ENCODE measurements at regions not wholly inside any gene's neighbourhood (a gene's known extent, or its start where the extent isn't known, plus 50 kb on each side); places are given as distances from the start of the nearest gene placed in this dataset.

DNA sequence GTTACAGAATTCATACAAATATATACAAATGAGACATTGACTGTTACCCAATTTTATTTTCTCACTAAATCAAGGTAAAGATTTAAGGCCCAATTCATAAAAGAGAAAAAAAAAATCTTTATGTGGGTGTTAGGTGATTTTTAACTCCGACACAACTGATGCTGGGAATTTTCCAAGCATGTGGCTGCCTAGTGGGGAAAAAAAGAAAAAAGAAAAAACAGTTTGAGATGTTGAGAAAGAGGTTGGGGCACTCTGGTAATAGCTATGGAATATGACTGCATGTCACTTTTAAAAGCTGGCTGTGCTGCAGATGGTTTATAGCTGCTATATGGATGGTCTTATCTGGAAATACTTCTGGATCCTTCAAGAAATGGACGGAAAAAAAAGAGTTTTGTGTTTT, 739.9 kb upstream of the SOX9 start:
- no peak for DNase-seq

DNA sequence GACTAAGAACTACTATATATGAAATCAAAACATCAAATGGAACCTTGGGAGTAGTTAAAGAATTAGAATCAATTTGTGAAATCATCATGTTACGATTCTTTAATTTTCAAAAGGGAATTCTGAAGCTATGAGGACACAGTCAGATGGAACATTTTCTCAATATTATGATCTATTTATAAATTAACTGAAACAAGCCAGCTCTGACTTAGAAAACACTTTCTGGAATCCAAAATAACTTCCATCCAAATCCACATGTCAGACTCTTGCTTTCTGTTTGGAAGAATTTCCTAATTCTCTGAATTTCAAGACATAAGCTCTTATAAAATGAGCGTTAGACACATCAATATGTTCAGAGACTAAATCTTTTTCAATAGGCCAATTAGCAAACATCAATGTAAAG, 737.7 kb upstream of the SOX9 start:
- no peak for DNase-seq

DNA sequence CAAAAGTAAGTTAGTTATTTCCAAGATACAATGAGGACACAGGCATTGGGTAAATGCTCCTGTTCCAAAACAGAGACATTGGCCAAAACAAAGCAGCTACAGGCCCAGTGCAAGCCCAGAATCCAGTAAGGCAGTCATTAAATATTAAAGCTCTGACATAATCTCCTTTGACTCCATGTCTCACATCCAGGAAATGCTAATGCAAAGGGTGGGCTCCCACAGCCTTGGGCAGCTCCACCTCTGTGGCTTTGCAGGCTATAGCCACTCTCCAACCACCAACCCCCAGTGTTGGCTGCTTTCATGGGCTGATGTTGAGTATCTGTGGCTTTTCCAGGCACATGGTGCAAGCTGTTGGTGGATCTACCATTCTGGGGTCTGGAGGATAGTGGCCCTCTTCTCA, 733.4 kb upstream of the SOX9 start:
- no peak for DNase-seq

DNA sequence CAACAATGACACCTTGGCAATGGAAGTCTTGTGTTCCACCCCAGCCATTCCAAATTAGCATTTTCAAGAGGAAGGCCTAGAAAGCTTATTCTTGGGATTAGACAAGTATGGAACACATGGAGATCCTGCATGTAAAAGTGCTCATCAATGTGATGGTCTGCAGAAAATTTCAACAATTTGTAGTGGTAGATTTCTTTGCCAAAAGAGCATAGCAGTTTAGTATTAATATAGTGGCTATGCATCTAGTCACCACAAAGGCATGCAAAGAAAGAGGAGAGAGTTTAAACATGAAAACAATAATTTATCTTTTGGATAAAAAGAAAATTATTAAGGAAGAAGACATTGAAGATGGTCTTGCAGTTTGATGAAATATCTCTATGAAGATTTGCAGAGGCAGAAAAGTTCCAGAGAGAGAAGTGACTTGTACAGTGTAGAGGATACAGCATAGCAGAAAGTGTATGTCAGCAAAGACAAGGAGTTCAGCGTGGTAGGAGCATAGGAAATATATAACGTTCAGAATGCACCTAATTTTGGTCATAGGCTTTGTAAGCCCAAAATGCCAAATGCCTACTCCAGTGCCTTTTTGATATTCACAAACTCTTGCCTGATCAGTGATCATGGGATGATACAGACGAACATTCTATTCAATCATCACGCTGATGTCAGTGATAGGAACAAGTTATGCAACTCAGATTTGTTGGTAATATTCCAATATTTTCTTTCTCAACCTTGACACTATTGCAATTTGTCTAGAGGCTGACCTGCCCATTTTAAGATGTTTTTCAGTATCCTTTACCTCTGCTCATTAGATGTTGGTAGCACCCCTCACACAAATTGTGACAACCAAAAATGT, 727.9 kb upstream of the SOX9 start:
- no peak for DNase-seq

DNA sequence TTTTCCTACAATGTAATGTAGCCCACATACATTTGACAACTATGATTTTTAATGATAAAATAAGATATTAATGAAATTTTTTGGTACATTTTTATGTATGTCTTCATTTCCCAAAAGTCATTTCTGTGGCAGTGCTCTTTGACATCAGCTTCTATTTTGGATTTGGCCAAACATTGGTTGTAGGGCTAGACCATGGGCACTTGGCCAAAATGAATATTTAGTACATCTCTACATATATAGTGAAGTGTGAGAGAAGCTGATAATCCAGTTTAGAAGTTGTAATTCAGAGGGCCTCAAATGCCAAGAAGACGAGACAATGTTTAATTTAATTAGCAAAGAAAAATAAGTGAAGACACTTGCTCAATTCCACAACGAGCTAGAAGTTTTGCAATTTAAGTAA, 724.9 kb upstream of the SOX9 start:
- no peak for DNase-seq

DNA sequence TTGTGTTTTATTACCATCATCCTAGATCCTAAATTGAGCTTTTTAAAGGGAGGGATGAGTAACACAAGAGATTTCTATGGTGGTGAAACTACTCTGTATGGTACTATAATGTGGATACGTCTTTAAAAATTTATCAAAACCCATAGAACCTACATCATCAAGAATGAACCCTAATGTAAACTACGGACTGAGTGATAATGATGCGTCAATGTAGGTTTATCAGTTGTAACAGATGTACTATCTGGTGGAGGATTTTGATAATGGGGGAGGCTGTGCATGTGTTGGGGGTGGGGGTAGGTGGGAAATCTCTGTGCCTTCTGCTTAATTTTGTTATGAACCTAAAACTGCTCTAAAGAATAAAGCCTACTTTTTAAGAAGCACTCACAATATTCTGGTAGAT, 724.1 kb upstream of the SOX9 start:
- no peak for DNase-seq

DNA sequence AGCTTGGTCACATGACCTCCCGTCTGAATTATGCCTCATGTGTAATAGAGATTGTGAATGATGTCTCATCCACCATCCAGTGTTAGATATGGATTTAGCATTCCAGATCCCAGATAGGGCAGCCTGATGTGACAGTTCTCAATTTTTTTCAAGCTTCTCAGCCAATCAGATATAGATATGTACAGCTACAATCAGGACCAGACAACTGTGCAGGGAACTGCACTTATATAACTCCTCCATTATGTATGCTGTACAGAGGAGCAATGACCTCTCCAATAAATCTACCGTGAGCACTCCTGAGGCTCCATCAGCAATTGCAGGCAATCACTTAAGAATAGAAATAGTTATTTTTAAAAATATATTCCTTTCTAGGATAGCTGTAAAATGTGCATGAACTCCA, 722.8 kb upstream of the SOX9 start:
- DNase-seq, result no peak

DNA sequence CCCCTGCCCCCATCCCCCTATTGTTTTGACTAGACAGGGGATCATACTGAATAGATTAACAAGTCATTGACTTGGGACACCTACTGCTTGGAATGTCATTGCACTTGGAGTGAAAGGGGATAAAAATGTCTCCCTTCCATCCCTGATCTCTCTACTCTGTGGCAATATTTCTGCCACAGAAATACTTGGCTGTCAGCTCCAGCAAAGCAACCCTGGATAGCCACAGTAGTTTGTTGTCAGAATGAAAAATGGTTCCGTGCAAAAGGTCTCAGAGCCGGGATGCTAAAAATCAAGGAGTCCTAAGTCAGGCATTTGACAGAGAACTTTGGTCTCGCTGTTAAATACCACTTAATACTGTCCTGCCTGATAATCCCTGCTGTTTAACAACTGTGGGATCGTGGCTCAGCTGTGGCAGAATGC, 722.0 kb upstream of the SOX9 start:
- no peak for DNase-seq

DNA sequence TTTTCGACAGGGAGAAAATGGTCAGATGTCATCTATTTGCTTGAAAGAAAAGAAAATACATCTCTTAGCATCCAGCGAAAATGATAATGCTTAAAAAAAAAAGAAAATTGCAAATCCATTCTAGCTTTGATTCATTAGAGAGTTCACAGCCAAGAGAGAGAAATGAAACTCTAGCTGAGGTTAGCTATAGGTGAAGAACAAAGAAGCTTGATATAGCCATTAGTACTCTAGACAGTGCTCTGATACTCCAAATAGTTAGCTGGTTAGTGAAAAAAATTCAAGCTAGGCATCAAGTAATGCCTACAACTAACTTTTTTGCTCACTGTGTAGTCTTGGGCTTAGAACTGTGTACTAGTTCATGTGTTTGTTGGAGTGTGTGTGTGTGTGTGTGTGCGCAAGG, 721.6 kb upstream of the SOX9 start:
- DNase-seq, result no peak

DNA sequence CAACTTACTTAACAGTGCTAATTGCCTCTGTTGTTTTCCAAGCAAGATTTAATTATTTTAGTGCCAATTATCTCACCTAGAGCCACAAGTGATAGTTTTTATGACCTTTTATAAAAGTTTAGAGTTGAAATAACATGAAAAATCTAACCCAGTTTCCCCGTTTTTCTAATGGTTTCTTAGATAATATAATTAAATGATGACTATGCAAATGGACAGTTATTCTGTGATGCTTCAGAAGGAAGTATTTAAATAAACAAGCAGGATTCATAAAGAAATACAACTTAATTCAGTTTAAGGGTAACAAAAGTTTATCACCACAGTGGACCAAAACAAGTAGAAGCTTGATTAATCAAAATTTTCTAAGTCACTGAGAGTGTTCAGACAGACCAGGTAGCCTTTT, 721.2 kb upstream of the SOX9 start:
- DNase-seq, result no peak

DNA sequence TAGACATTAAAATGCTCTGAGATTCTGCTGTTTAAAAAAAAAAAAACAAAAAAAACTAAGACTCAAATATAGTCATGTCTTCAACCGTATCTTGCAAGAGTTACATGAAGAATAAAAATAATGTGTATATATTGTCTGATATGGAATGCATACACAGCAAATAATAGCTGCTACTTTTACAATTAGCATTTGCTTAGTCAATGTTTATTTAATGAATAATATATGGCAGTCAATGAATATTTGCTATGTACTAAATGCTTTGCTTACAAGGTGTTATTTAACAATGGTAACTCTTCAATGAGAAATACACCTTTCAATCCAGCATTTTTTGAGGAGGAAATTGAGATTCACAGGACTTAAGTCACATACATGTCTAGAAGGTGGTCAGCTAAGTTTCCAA, 718.8 kb upstream of the SOX9 start:
- DNase-seq, result no peak

DNA sequence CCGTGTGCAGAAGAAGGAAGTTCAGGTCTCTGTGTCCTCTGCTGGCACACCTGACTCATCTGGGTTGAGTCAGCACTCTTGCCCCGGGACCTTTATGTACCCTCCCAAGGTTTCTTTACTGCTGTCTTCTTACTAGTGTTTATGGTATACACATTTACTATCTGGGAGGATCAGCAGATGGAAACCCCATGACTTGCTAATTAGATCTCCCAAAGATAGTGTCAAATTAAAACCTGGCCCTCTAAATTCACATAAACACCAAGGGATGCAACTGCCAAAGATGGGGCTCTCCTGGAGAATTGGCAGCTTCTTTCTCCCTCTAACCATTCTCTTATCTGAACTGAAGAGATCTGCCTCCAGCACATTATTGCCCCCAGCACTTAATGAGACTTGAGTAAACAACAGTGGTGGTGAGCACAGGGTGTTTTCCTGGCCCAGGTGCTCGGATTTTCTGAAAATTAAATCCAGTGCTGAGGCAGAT, 718.1 kb upstream of the SOX9 start:
- DNase-seq, result no peak

DNA sequence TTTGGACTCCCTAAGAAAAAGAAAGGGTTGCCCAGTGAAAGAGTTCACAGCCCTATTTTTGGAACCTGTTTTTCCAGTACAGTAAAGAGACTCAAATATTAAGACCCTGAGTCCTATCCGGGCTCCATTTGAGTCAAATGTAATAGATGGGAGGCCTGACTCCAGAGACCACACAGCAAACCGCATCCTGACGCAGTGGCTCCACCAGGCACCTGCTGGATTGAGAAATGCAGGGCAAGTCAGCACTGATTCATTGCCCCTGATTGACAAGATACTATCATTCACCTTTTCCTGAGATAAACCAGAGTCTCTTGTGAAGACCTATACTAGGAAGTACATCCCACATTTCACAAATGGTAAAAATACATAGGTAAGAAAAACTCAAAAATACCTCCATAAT, 715.7 kb upstream of the SOX9 start:
- no peak for DNase-seq

DNA sequence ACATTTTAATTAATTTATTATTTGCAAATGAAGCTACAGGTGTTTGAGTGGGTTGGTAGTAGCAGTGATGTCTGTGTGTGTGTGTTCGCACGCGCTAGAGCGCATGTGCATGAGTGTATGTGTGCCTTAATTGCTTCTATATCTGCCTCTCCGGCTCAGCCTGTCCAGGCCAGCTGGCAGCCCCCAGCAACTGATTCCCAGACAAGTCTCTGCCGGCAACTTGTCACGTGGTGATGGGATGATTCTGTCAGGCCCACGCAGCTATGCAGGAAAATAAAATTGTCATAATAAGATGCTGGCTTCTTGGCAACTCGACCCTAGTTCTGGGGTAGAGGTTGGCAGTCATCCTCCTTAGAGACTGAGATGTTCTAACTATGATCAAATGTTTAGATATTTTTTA, 712.8 kb upstream of the SOX9 start:
- DNase-seq, result no peak

DNA sequence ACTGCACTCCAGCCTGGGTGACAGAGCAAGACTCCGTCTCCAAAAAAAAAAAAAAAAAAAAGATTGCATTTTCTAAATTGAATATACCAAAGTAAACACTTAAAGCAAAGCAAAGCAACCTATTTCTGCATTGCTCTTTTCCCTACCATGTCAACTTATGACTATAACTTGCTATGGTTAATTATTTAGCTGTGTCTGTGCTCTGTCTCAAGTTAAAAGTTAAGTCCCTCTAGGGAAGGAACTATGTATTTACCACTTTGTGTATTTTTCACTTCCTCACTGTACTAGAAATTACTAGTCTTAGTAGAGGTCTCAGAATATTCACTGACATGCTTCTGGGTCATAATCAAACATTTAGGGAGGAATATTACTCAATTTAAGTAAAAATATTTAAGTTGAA, 711.7 kb upstream of the SOX9 start:
- DNase-seq, result no peak

DNA sequence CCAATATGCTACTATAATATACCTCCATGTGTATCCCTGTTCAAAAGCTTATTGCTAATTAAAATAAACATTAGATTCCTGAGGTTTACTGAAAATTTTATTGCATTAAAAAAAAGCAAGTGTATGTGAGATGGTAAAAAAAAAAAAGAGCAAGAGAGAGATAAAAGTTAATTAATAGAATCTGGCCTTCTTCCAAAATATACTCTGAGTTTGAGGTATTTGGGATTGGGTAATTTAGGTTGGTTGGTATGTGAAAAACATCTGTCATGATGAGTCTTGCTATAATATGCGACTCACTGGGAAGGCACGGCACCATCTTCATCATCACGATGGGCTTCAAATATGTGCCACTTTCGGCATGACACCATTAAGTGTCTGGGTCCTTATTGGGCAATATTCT, 711.1 kb upstream of the SOX9 start:
- DNase-seq, result no peak

DNA sequence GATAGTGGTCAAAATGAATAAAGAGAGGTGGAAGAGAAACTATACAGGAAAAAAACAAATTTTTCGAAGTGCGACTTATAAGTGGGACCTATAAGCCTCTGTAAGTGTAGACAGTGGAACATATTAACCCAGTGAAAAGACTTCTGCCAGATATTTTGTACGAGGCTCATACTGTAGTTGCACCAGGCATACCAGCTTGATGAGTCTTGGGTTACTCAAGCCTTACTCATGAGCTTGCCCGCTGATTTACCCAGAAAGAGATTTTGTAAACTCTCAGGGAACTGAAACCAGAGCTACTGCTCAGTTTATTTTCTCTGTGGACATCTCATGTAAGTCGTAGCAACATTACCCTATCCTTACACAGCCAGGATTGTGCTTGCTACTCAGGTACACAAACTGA, 708.0 kb upstream of the SOX9 start:
- no peak for DNase-seq

DNA sequence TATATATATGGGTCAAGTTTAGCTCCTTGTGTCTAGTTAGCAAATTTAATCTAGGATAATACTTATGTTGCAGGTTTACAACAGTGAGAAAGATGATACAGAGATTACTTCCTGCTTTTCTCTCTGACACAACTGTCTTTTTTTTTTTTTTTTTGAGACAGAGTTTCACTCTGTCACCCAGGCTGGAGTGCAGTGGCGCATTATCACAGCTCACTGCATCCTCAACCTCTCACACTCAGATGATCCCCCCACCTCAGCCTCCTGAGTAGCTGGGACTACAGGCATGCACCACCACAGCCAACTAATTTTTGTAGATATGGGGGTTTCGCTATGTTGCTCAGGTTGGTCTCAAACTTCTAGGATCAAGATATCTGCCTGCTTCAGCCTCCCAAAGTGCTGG, 706.9 kb upstream of the SOX9 start:
- no peak for DNase-seq

DNA sequence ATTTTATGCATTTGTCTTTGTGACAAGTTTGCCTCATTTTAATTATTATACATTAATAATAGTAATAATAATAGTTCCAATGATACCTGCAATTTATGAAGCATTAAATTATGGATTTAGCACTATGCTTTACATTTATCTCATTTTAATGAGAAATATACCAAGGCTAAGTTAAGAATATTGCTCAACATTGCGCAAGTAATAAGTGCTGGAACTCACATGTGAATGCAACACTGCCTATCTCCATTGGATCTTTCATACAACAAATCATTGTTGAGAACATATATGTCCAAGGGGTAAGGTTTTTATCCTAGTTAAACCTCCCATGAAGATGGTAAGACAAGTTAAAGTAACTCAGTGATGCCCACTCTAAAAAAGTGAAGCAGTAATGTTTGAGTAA, 703.7 kb upstream of the SOX9 start:
- DNase-seq, result no peak

DNA sequence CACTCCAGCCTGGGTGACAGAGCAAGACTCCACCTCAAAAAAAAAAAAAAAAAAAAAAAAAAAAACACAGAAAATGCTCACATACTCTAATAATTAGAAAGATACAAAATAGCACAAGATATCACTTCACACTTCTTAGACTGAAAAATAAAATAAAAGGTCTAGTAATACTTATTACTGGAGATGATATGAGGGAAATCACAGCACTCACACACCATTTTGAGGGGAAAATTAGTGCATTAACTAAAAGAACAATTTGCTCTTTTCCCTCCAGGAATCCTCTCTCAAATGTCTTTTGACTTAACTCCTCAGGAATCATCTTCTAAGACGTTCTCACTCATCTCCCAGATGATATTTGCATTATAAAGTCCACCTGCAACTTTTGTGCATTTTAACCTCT, 697.9 kb upstream of the SOX9 start:
- no peak for DNase-seq

DNA sequence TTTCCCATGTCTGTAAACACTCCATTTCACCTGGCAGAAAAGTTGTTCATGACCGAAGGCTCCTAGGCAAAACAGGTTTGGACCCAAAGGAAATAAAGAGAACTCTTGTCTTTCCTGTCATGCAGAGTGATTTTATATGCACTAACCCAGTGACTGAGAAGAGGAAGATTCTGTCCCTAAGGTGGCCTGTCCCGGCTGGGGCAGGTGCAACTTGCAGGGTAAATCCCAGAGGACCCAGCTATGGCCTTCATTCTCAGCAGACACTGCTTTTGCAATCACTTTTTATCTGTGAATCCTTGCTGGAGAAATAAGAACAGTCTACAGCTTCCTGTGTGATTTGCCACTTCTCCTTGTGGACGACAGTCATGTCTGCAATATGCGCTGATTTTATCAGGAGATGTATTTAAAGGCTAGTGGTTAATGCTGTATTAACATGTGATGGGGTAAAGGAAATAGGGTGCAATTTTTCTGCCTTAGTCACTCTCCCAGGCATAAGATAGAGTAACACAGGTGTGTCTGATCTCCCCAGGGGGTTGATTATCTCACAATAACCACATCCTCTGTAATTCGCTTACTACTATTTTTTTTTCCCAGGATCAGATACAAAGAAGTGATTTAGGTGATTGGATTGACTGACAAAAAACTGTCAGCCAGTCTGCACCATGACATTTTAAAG, 696.8 kb upstream of the SOX9 start:
- DNase-seq, result no peak

DNA sequence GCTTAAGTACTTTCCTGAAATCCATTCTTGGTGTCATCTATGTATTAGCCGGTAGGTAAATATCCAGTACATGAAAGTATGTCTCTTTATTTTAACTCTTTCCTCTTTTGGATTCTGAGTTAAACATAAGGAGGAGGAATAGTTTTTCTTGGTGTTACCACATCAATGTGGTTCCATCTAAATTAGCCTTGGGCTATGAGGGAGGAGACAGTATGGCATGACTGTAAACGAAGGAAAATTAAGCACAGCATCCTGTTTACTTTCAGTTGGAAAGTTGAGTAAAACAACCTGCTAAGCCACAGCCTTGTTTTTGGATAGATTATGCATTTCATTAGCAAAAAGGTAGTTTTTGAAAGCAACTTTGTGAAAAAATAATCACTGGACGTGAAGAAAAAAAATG, 693.0 kb upstream of the SOX9 start:
- DNase-seq, result no peak

DNA sequence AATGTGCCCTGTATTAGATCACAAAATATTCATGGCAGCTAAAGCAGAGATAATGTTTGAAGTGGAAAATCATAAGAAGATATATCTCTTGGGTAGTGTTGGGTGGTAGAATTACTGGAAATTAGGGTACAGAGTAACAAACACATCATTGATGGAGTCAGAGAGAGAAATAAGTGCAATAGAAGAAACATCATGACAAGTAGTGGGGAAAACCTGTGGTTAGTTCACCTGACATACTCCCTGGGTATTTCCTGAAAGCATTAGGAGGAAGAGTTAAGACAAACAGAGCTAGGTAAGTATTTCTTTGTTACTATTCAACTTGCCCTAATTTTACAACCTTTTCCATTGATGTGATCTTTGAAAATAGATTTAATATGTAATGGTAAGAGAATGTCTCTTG, 691.9 kb upstream of the SOX9 start:
- no peak for DNase-seq

DNA sequence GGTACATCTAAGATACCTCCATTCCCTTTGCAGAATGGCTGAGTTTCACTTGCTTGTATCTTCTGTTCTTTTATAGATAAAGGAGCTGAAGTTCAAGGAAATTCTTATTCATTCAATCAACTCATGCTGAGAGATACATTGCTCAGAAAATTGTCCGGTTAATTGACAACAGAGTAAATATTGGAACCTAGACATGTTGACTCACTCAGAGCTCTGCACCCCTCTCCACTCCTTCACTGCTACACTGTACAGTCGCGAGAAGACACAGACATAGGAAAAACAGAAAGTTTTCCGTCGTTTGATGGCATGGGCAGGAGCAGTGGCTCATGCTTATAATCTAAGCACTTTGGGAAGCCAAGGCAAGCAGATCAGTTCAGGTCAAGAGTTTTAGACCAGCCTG, 690.5 kb upstream of the SOX9 start:
- DNase-seq, result no peak

DNA sequence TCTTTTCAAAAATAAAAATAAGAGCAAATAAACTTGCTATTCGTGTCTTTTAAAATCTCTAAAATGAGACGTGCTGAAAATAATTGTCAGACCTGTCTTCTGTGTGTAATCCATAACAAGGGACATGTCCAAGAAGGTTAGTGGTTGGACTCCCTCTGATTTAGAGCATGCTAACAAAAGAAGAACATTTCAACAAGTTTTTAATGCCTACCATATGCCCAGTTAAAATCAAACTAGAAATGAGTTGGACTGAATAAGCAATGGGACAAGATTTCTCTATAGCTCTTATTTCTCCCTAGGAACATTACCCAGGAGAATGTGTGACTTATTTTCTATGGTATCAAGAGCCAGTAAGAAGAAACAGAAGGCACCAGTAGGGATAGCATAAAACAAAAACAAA, 689.7 kb upstream of the SOX9 start:
- no peak for DNase-seq

Data from SIG-M5 (cell line).